ENCODE measurements at regions not wholly inside any gene's neighbourhood (a gene's known extent, or its start where the extent isn't known, plus 50 kb on each side); places are given as distances from the start of the nearest gene placed in this dataset.
"Not testable (repeated sequence)": the region's sequence is repeated elsewhere in the genome, so short reads cannot be mapped to it uniquely, and the experiment has no call there.

GRCh38 chr14:106579084-106579483, 1052.7 kb downstream of the TMEM121 start:
- no peaks in the 10 kb centered on the region for H3K36me3 ChIP-seq

DNA sequence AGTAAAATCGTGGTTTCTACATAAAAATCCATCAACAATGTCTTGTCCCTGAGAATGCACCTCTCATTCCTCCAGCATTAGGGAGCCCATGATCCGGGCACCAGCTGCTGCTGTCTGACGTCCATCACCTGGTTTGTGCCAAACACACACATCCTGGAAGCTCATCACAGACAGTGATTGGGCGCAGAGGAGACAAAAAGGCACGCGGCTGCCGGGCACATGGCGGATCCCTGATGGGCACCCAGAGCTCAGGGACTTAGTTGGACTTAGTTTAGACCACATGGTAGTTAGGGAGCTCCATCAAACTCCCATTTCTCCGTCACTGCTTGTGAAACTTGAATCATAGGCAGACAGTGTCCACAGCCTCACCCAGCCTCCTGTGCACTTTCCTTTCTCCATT, 1059.3 kb downstream of the TMEM121 start:
- Histone ChIP-seq H3K4me3 (no peak overlapping the region), H3K27me3 (peaks cover 0 to 18% (median 9%) of the 10 kb centered on the region in 9 donors), H3K27ac (no peak overlapping the region), H3K9me3 (no peaks in the 10 kb centered on the region), H3K36me3 (no peaks in the 10 kb centered on the region), H3K4me1 (no peaks in the 10 kb centered on the region)
- intact Hi-C loops (cut with DNase I), result no loop called here
- TF ChIP-seq POLR2A (IDR thresholded peaks at IDR 0.05) (no peak), CTCF (IDR thresholded peaks at IDR 0.05) (no peak)
- ATAC-seq (no peak), DNase-seq (no peak)
- 54 to 59% (median 58%) methylated on average over 9 of the region's 9 CpGs for WGBS, 4 donors

More at GRCh38 chr14:106579084-106579483, 1052.7 kb downstream of the TMEM121 start:
- TF ChIP-seq CTCF (IDR thresholded peaks at IDR 0.05) (no peak), POLR2A (IDR thresholded peaks at IDR 0.05) (no peak)
- H3K4me3 ChIP-seq, result no peak overlapping the region
- no peak overlapping the region for H3K27ac ChIP-seq
- WGBS, 4 donors, result 54 to 71% (median 64%) methylated on average over 6 of the region's 6 CpGs
- intact Hi-C loops (cut with DNase I), result no loop called here
- no peaks in the 10 kb centered on the region for H3K9me3 ChIP-seq
- H3K27me3 ChIP-seq, result peaks cover 0 to 50% (median 7%) of the 10 kb centered on the region in 9 donors
- no peak for ATAC-seq
- no peak for DNase-seq
- no peaks in the 10 kb centered on the region for H3K4me1 ChIP-seq

DNA sequence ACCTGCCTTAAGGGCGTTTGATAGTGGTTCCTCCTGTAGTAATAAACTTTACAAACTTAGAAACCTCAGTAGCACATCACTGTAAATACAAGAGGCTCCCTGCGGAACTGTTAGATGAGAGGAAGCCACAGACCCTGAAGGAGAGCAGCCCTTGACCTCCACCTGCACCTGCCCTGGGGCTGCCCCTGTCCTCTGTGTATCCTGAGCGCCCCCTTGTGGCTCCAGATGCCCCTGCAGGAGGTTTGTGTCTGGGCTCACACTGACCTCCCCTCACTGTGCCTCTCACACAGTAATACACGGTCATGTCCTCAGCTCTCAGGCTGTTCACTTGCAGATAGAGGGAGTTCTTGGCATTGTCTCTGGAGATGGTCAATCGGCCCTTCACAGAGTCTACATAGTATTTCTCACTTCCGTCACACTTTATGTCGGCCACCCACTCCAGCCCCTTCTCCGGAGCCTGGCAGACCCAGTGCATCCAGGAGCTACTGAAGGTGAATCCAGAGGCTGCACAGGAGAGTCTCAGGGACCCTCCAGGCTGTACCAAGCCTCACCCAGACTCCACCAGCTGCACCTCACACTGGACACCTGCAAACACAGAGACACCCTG, 1059.8 kb downstream of the TMEM121 start:
- Histone ChIP-seq H3K4me3 (no peak overlapping the region), H3K9me3 (no peaks in the 10 kb centered on the region), H3K27me3 (peaks cover 0 to 18% (median 5%) of the 10 kb centered on the region in 9 donors), H3K36me3 (no peaks in the 10 kb centered on the region), H3K4me1 (no peaks in the 10 kb centered on the region), H3K27ac (no peak overlapping the region)
- DNase-seq, result no peak
- 55 to 64% (median 60%) methylated on average over 8 of the region's 8 CpGs for WGBS, 4 donors
- TF ChIP-seq CTCF (IDR thresholded peaks at IDR 0.05) (peak in 9 of 12 donors; percentile 14 to 40 (median 24)), POLR2A (IDR thresholded peaks at IDR 0.05) (no peak)
- no peak for ATAC-seq
- intact Hi-C loops (cut with DNase I), result no loop called here

DNA sequence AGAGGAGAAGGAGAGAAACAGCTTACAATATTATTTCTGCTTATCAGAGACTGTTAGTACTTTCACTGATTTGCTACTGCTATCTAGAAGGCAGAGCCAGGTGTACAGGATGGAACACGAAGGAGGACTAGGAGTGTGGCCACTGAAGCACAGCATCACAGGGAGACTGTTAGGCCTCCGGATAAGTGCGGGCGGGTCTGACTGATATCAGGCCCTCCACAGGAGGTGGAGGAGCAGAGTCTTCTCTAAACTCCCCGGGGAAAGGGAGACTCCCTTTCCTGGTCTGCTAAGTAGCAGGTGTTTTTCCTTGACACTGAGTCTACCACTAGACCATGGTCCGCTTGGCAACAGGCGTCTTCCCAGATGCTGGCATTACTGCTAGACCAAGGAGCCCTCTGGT, 1065.2 kb downstream of the TMEM121 start:
- DNase-seq; H3K4me1 ChIP-seq; ATAC-seq; H3K27ac ChIP-seq; H3K36me3 ChIP-seq; H3K4me3 ChIP-seq; intact Hi-C loops (cut with DNase I); H3K9me3 ChIP-seq: not testable (repeated sequence)
- H3K27me3 ChIP-seq, result peaks cover 0 to 13% (median 0%) of the 10 kb centered on the region in 9 donors
- 74 to 86% (median 81%) methylated on average over 3 to 7 of the region's 7 CpGs for WGBS, 4 donors

Data from heart left ventricle (tissue), 16 donors.